ENCODE measurements at regions not wholly inside any gene's neighbourhood (a gene's known extent, or its start where the extent isn't known, plus 50 kb on each side); places are given as distances from the start of the nearest gene placed in this dataset.
"Not testable (repeated sequence)": the region's sequence is repeated elsewhere in the genome, so short reads cannot be mapped to it uniquely, and the experiment has no call there.

DNA sequence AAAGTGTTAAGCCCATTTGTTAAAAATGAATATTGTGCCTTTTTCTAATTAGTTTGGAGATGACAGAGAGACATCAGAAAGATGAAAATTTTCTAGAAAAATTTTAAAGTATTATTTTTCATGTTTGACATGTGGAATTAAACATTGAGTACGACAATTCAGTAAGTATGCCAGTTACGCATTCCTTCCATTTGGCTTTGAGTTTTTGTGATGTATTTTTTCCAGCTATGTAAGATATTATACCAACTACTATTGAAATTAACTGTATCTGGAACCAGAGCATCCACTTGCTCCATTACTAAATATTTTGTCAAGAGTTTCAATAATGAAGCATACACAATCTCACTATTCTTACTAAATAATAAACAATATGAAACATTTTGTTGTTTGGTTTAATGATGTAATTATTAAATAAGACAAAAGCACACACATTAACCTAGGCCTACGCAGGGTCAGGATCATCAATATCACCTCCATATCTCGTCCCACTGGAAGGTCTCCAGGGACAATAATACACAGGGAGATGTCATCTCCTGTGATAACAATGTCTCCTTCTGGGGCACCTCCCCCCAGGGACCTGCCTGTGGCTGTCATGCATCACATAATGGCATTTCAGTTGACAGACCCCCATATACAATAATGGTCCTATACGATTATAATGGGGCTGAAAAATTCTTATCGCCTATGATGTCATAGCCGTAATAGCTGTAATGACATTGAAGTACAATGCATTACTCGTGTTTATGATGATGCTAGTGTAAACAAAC, 274.1 kb downstream of the REEP3 start:
- no peak for DNase-seq

DNA sequence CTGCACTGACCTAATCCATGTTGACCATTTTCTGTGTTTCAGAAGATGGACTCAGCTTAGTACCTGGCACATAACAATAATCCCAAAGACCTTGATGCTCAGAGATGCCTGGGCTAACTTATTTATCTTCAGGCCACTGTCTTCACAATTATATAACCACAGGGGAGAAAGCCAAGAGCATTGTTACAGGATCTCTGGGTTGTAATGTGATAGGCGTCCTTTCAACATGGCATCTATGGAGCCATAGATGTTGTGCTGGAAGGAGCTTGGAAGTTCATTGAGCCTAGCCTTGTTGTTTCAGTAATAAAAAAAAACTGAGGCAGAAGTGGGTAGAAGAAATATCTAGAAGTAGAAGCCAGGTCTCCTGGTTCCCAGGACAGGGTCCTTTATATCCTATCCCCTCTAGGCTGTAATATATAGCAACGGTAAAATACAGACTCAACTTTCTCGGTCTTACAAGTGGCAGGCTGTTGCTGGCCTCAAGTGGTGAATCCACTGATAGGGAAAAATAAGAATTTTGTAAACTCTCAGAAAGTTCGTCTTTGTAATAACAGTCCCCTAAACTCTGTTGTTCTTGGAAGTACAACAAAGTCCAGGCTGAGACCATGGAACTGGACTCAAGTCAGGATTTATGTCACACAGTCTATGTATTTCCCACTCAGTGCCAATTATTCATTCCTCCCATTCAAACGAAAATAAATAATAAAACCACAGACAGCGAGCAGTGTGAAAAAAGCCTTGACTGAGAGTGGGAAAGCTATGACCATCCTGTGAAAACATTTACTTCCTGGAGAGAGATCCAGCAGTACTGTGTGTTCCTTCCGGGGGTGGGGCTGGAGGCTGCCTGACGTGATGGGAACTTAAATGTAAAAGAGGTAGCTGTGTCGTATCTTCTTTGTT, 277.6 kb downstream of the REEP3 start:
- DNase-seq: peak; percentile 3

DNA sequence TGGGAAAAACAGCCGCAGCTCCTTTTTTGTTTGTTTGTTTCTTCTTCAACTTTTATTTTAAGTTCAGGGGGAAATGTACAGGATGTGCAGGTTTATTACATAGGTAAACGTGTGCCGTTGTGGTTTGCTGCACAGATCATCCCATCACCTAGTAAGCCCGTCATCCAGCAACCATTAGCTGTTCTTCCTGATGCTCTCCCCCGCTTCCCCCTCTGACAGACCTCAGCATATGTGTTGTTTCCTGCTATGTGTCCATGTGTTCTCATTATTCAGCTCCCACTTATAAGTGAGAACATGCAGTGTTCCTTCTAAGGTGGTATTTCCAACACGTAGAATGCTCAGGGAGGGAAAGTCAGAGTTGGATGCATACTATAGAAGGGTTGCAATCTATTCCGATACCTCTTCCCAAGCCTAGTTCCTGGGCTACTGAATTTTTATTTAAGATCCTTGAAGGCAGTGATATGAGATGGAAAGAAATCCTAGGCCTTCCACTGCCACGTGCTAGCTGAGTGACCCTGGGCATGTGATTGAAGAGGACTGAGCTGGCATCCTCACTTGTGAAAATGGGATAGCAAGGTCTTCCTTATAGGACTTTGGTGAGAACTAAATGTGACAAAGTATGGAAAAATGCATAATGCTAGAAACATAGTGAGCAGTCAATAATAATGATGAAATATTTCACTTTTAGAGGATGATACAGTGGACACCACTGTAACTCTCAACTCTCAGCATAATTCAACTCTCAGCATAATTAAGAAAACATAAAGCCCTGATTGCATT, 278.5 kb downstream of the REEP3 start:
- no peak for DNase-seq

DNA sequence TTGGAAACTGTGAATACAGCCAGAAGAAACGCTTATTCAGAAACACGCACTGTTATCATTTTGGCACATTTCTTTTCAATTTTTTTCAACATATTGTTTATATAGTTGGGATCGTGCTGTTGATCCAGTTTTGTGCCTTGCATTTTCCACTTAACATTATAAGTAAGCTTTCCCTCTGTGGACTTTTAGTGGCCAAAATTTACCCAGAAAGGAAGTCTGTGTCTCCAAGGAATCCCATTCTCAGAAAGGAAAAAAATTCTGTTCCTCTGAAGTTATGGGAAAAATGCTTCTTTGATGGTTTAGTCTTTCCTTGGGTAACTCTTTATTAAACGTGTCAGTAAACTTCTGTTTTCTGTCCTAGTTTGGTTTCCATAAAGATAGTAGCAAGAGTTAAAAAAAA, 280.0 kb downstream of the REEP3 start:
- no peak for DNase-seq

DNA sequence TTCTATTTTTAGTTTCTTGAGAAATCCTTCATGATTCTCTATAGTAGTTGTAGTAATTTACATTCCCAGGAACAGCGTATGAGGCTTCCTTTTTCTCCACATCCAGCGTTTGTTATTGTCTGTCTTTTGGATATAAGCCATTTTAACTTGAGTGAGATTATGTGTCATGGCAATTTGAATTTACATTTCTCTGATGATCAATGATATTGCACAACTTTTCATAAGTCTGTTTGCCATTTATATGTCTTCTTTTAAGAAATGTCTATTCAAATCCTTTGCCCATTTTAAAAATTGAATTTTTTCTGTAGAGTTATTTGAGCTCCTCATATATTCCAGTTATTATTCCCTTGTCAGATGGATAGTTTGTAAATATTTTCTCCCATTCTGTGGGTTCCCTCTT, 285.1 kb downstream of the REEP3 start:
- DNase-seq: no peak

DNA sequence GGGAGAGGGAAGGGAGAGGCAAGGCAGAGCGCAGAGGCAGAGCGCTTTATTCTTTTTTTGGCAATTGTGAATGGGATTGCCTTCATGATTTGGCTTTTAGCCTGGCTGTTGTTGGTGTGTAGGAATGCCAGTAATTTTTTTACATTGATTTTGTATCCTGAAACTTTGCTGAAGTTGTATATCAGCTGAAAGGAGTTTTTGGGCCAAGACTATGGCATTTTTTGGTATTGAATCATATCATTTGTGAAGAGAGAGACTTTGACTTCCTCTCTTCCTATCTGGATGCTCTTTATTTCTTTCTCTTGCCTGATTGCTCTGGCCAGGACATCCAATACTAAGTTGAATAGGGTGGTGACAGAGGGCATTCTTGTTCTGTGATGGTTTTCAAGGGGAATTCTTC, 291.3 kb downstream of the REEP3 start:
- DNase-seq: no peak

DNA sequence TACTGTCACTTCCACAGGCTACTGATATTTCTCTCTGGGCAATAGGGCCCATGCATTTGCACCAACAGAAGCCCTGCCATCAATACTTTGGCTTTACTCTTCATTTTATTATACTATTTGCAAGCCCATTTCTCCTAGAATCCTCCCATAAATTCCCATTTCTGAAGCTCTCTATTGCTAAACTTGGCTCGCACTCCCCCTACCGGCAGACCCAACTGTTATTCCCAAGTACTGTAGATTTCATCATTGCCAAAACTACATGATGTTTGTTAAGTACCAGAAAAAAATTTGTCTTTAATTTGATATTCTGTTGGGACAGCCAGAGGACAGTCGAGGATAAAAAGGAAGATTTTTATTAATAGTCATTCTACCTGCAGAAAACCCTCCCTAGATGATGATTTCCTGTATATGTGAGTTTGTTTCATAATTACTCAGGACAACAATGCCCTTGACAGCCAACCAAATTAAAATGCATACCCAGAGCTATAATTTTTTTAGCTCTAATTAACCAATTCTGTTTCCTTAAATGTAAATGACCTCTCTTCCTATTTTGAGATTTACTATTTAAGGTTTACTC, 298.6 kb downstream of the REEP3 start:
- peak; percentile 63 for DNase-seq

DNA sequence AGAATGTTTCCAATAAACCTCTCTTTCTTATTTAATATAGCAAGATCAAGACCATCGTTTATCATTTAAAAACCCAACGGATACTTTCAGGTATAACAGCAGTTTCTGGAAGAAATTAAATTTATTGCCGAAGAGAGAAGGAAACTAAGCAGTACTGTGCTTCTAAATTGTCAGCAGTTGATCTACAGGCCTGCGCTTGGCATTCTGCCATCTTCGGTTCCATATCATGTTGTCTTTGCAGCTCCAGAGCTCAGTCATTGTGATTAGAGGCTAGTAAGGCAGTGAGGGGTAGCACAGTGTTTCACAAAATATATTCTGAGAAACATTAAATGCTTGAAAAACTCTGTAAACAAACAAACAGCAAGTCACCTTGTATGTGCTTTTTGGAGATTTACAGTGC, 301.3 kb downstream of the REEP3 start:
- no peak for DNase-seq

DNA sequence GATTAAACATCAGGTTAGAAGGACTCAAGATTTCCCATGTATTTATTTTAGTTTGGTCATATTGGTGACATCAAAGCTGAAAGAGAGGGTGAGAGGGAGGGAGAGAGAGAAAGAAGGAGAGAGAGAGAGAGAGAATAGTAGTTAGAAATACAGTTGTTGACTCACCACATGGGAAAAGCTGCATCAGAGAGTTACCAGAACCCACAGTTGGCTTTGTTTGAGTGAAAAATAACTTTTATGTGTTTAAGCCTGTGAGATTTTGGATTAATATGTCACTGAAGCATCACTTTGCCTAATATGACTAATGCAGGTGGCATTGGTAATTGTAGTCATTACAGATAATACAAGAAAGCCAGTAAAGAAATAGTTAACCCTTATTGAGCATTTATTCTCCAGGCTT, 303.9 kb downstream of the REEP3 start:
- no peak for DNase-seq

DNA sequence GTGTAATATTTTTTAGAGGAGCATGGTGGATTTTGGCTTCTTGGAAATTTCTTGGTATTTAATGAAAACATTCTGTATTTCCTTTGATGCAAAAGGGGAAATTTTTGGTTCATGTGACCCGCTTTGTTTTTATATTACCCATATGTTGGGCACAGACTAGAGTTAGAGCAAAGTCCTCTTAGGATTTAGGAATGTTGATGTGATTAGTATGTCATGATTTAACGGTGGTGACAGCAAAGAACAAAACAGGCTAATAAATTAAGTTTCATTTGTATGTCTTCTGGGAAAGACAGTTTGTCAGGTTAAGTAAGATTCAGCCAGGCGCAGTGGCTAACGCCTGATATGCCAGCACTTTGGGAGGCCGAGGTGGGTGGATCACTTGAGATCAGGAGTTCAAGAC, 304.6 kb downstream of the REEP3 start:
- no peak for DNase-seq

DNA sequence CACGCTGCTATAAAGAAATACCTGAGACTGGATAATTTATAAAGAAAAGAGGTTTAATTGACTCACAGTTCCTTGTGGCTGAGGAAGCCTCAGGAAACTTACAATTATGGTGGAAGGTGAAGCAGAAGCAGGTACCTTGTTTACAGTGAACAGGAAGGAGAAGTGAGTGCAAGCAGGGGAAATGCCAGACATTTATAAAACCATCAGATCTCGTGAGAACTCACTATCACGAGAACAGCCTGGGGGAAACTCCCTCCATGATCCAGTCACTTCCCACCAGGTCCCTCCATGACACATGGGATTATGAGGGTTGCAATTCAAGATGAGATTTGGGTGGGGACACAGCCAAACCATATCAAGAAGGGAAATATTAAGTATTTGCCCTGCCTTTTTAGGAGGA, 305.8 kb downstream of the REEP3 start:
- DNase-seq: not testable (repeated sequence)

DNA sequence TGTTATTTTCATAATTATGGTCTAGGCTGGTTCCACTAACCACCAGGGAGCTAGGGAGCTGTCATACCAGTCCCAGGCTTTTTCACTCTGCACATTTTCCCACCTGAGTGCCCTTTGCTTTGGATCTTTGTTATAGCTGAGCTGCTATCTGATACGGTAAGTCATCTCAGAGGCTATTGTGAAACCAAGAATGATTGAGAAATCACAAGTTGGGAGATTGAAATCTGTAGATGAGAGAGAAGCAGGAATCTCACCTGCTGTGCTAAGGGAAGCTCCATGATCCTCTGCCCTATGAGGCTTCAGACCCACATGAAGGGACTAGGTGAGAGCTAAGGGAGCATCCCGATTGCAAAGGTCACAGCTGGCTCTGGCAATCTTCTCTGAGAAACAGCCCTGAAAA, 307.8 kb downstream of the REEP3 start:
- no peak for DNase-seq

DNA sequence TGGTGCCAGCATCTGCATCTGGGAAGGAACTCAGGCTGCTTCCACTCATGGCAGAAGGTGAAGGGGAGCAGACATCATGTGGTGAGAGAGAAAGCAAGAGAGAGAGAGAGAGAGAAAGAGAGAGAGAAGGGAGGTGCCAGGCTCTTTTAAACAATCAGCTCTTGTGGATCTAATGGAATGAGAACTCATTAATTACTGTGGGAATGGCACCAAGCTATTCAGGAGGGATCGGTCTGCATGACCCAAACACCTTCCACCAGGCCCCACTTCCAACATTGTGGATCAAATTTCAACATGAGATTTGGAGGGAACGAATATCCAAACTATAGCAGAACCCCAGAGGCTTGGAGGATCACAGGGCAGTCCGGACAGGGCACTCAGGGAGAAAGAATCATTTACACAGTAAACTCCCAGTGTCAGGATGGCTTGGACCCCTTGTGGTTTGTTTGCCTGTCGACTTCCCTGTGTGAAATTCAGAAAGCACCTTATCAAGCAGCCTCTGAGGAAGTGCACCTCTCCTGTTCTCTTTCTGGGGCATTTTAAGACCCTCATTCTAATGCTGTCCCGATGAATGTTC, 308.5 kb downstream of the REEP3 start:
- DNase-seq: no peak

DNA sequence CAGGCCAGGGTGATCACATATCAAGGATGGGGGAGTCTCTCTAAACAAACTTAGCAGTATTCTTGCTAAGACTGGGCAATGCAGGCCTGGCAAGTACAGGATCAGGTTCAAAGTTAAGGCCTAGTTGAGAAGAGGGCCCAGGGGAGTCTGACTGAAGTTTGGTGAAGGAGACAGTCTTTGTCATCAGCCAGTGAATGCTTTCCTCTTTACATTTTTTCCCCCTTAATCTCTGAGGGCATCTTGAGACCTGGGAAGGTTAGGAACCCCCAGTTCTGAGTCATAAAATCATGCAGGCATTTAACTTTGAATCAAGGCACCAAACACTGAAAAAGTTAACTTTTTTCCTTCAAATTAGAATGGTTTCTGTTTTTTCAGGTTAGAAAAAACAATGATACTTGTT, 311.5 kb downstream of the REEP3 start:
- DNase-seq: no peak

DNA sequence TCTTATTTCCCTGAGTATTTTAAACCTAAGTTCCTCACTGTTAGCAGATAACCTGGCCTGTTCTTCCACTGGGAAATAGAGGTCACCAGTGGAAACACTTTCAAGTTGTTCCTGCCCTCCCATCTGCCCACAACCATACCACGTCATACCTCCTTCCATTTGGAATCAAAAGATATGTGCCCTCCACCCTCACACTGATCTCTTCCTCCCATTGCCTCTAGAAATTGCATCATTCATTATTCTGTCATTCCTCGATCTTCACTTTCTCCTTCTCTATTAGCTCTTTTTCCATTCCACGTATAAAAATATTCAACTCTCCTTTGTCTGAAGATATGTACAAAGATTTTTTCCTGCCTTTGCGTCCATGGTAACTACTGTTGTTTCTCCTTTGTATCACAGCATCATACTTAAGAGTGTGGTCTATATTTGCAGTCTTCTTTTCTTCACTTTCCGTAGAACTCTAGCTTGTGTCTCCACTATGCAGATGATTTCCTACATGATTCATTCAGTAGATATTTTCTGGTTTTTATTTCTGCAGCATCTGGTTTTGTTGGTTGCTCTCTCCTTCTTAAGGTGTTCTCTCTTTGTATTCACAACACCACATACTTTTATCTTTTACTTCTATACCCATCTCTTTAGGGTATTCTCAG, 312.3 kb downstream of the REEP3 start:
- no peak for DNase-seq

DNA sequence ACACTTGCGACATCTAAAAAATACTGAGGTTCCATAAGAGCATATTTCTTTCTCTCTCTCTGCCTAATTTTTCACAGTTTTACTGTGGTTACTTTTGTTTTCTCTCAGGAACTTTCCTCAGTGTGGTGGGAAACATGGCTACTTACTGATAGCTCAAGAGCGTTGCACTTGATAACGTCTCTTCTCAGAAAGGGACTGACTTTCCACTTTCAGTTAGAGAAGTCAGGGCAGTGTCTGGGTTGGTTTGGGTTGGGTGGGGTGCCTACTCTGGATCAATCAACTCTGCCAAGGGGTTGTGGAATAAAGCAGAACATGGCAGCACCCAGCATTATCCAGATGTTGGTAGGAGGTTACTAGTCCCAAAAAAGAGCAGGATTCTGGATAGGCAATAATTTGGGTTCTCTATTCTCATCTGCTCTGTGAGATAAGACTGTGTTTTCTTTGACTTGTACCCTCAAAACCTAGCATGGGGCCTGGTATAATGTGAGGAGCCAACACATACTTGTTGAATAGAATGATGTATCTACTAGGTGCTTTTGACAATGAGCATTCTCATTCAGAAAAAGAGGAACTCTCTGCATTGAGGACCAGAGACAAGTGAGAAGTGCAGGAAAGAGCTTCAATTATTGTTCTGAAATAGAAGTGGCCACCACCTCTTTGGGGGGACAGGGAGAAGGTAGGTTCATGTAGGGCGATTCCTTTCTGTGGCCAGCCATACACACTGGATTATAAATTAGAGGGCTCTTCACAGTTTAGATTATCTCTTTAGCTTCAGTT, 315.7 kb downstream of the REEP3 start:
- no peak for DNase-seq

DNA sequence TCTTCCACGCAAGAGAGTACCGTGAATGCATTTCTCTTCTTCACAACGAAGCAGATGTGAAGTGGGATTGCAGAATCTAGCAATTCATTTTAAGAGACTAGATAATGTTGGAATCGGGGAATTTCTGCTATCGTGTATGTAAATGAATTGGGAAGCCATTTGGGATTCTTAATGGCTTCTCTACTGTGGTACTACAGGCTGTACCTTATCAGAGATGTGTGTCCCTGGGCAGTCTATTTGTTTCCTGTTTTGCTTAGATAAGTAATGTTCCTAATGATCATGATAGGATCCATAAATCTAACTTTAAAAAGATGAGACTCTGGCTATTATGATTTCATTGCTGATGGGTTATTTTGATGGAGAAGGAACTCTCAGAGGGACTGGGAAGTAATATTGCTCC, 320.6 kb downstream of the REEP3 start:
- DNase-seq: no peak

DNA sequence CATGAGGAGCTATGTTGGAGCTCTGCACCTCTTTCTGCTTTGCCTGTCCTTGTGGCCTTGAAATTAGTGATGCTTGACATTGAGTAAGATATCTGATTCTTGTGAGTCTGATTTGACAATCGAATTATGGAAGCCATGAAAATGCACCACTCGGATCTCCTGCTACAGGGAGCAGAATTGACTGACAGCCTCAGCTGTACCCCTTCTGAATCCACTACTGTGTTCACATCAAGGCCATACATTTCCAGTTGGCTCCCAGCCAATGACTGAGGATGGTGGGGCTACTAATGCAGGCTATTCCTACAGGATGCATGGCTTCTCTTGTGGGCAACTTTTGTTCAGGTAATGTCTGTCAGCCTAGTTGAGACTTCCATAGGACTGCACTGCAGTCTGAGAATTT, 321.9 kb downstream of the REEP3 start:
- DNase-seq: no peak

DNA sequence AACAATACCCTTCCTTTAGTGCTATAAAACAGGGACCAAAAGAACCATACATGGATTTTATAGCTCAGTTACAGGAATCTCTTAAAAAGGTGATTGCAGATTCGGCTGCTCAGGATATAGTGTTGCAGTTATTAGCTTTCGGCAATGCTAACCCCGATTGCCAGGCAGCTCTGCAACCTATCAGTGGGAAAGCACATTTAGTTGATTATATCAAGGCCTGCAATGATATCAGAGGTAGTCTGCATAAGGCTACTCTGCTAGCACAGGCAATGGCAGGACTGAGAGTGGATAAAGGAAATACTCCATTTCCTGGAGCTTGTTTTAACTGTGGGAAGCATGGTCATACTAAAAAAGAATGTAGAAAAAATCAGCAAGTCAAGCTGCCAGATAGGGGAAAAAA, 327.7 kb downstream of the REEP3 start:
- DNase-seq: not testable (repeated sequence)

DNA sequence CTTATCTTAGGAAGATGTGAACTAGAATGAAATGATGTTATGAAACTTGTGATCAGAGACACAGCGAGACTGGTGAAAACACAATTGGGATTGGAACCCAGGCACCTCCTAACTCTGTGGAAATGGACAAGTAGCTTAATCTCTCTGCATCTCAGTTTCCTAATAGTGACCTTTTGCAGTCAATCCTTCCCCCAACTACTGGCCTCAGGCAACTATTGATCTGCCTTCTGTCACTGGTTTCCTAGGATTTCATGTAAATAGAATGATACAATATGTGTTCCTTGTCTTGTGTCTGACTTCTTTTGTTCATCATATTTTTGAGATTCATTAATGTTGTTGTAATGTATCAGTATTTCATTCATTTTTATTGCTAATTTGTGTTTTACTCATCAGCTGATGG, 341.7 kb downstream of the REEP3 start:
- no peak for DNase-seq

DNA sequence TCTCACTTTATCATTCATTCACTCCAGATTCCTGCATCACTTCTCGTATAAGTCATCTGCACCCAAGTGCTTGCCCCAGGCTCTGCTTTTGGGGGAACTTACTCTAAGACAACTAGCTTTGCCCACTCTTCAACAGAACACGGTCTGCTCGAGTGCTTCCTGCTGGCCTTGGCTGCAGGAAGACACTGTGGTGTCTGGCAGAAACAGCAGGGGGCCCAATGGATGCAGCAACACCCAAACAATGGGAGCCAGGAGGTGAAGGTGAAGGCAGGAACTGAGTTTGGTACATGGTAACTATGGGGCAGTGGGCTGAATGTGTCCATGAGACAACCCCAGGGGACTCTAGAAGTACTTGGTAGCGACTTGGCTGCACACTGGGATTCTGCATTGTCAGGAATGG, 344.0 kb downstream of the REEP3 start:
- no peak for DNase-seq

Data from amniotic stem cell (primary cell).